ENCODE measurements at regions not wholly inside any gene's neighbourhood (a gene's known extent, or its start where the extent isn't known, plus 50 kb on each side); places are given as distances from the start of the nearest gene placed in this dataset.

- Histone ChIP-seq H3K9ac (ENCODE audit: low read depth, low read length) (no peak overlapping the region), H3K36me3 (ENCODE audit: insufficient read depth, low read depth, low read length) (peaks cover 31% of the 10 kb centered on the region), H3K27me3 (ENCODE audit: insufficient read depth, low read length) (no peaks in the 10 kb centered on the region), H3K27ac (ENCODE audit: low read length) (no peak overlapping the region), H3K9me3 (ENCODE audit: insufficient read depth, low read depth, low read length) (no peaks in the 10 kb centered on the region), H3K4me1 (ENCODE audit: insufficient read depth, low read length) (peaks cover 3% of the 10 kb centered on the region; the same call in 1 of the 2 replicates), H3K4me3 (ENCODE audit: low read length) (no peak overlapping the region)
Observed at GRCh38 chrX:45765767-45766166, 565.1 kb upstream of the DIPK2B start.

GRCh38 chrX:45765281-45765680, 564.6 kb upstream of the DIPK2B start:
- no peak overlapping the region for H3K27ac ChIP-seq (ENCODE audit: low read length)
- no peaks in the 10 kb centered on the region for H3K9me3 ChIP-seq (ENCODE audit: insufficient read depth, low read depth, low read length)
- no peaks in the 10 kb centered on the region for H3K27me3 ChIP-seq (ENCODE audit: insufficient read depth, low read length)
- H3K36me3 ChIP-seq (ENCODE audit: insufficient read depth, low read depth, low read length): peaks cover 33% of the 10 kb centered on the region
- H3K9ac ChIP-seq (ENCODE audit: low read depth, low read length): no peak overlapping the region
- peaks cover 3% of the 10 kb centered on the region; the same call in 1 of the 2 replicates for H3K4me1 ChIP-seq (ENCODE audit: insufficient read depth, low read length)
- H3K4me3 ChIP-seq (ENCODE audit: low read length): no peak overlapping the region

GRCh38 chrX:45762699-45763647, 562.3 kb upstream of the DIPK2B start:
- Histone ChIP-seq H3K27me3 (ENCODE audit: insufficient read depth, low read length) (no peaks in the 10 kb centered on the region), H3K27ac (ENCODE audit: low read length) (no peak overlapping the region), H3K9ac (ENCODE audit: low read depth, low read length) (no peak overlapping the region), H3K4me1 (ENCODE audit: insufficient read depth, low read length) (peaks cover 3% of the 10 kb centered on the region; the same call in 1 of the 2 replicates), H3K36me3 (ENCODE audit: insufficient read depth, low read depth, low read length) (peaks cover 30% of the 10 kb centered on the region), H3K4me3 (ENCODE audit: low read length) (no peak overlapping the region), H3K9me3 (ENCODE audit: insufficient read depth, low read depth, low read length) (no peaks in the 10 kb centered on the region)

- H3K4me1 ChIP-seq (ENCODE audit: insufficient read depth, low read length): peaks cover 3% of the 10 kb centered on the region; the same call in 1 of the 2 replicates
- H3K27me3 ChIP-seq (ENCODE audit: insufficient read depth, low read length): no peaks in the 10 kb centered on the region
- H3K36me3 ChIP-seq (ENCODE audit: insufficient read depth, low read depth, low read length): peaks cover 40% of the 10 kb centered on the region
- no peak overlapping the region for H3K27ac ChIP-seq (ENCODE audit: low read length)
- no peaks in the 10 kb centered on the region for H3K9me3 ChIP-seq (ENCODE audit: insufficient read depth, low read depth, low read length)
- H3K9ac ChIP-seq (ENCODE audit: low read depth, low read length): no peak overlapping the region
- no peak overlapping the region for H3K4me3 ChIP-seq (ENCODE audit: low read length)
Observed at GRCh38 chrX:45761920-45762319, 561.2 kb upstream of the DIPK2B start.

GRCh38 chrX:45760187-45760742, 559.6 kb upstream of the DIPK2B start:
- Histone ChIP-seq H3K27ac (ENCODE audit: low read length) (no peak overlapping the region), H3K9ac (ENCODE audit: low read depth, low read length) (no peak overlapping the region), H3K4me1 (ENCODE audit: insufficient read depth, low read length) (no peaks in the 10 kb centered on the region), H3K36me3 (ENCODE audit: insufficient read depth, low read depth, low read length) (peaks cover 41% of the 10 kb centered on the region), H3K9me3 (ENCODE audit: insufficient read depth, low read depth, low read length) (no peaks in the 10 kb centered on the region), H3K27me3 (ENCODE audit: insufficient read depth, low read length) (no peaks in the 10 kb centered on the region), H3K4me3 (ENCODE audit: low read length) (no peak overlapping the region)

GRCh38 chrX:45758738-45759397, 558.2 kb upstream of the DIPK2B start:
- Histone ChIP-seq H3K27me3 (ENCODE audit: insufficient read depth, low read length) (no peaks in the 10 kb centered on the region), H3K36me3 (ENCODE audit: insufficient read depth, low read depth, low read length) (peaks cover 41% of the 10 kb centered on the region), H3K4me1 (ENCODE audit: insufficient read depth, low read length) (no peaks in the 10 kb centered on the region), H3K9ac (ENCODE audit: low read depth, low read length) (no peak overlapping the region), H3K9me3 (ENCODE audit: insufficient read depth, low read depth, low read length) (no peaks in the 10 kb centered on the region), H3K4me3 (ENCODE audit: low read length) (no peak overlapping the region), H3K27ac (ENCODE audit: low read length) (no peak overlapping the region)

- H3K27me3 ChIP-seq (ENCODE audit: insufficient read depth, low read length): no peaks in the 10 kb centered on the region
- H3K9me3 ChIP-seq (ENCODE audit: insufficient read depth, low read depth, low read length): no peaks in the 10 kb centered on the region
- no peak overlapping the region for H3K9ac ChIP-seq (ENCODE audit: low read depth, low read length)
- no peaks in the 10 kb centered on the region for H3K4me1 ChIP-seq (ENCODE audit: insufficient read depth, low read length)
- peaks cover 41% of the 10 kb centered on the region for H3K36me3 ChIP-seq (ENCODE audit: insufficient read depth, low read depth, low read length)
- no peak overlapping the region for H3K4me3 ChIP-seq (ENCODE audit: low read length)
- no peak overlapping the region for H3K27ac ChIP-seq (ENCODE audit: low read length)
Observed at GRCh38 chrX:45758319-45758718, 557.6 kb upstream of the DIPK2B start.

- no peak overlapping the region for H3K27ac ChIP-seq (ENCODE audit: low read length)
- peaks cover 46% of the 10 kb centered on the region for H3K36me3 ChIP-seq (ENCODE audit: insufficient read depth, low read depth, low read length)
- no peak overlapping the region for H3K4me3 ChIP-seq (ENCODE audit: low read length)
Observed at GRCh38 chrX:45757272-45757671, 556.6 kb upstream of the DIPK2B start.

GRCh38 chrX:45756557-45756956, 555.9 kb upstream of the DIPK2B start:
- H3K4me1 ChIP-seq (ENCODE audit: insufficient read depth, low read length): no peaks in the 10 kb centered on the region
- H3K9me3 ChIP-seq (ENCODE audit: insufficient read depth, low read depth, low read length): no peaks in the 10 kb centered on the region
- H3K27me3 ChIP-seq (ENCODE audit: insufficient read depth, low read length): no peaks in the 10 kb centered on the region
- no peak overlapping the region for H3K27ac ChIP-seq (ENCODE audit: low read length)
- H3K4me3 ChIP-seq (ENCODE audit: low read length): no peak overlapping the region
- H3K36me3 ChIP-seq (ENCODE audit: insufficient read depth, low read depth, low read length): peaks cover 46% of the 10 kb centered on the region
- H3K9ac ChIP-seq (ENCODE audit: low read depth, low read length): no peak overlapping the region

More at GRCh38 chrX:45757272-45757671, 556.6 kb upstream of the DIPK2B start:
- no peak overlapping the region for H3K9ac ChIP-seq (ENCODE audit: low read depth, low read length)
- no peaks in the 10 kb centered on the region for H3K9me3 ChIP-seq (ENCODE audit: insufficient read depth, low read depth, low read length)
- no peaks in the 10 kb centered on the region for H3K4me1 ChIP-seq (ENCODE audit: insufficient read depth, low read length)
- H3K27me3 ChIP-seq (ENCODE audit: insufficient read depth, low read length): no peaks in the 10 kb centered on the region

GRCh38 chrX:45755703-45756102, 555.0 kb upstream of the DIPK2B start:
- H3K9ac ChIP-seq (ENCODE audit: low read depth, low read length): no peak overlapping the region
- no peaks in the 10 kb centered on the region for H3K4me1 ChIP-seq (ENCODE audit: insufficient read depth, low read length)
- no peaks in the 10 kb centered on the region for H3K9me3 ChIP-seq (ENCODE audit: insufficient read depth, low read depth, low read length)
- no peak overlapping the region for H3K4me3 ChIP-seq (ENCODE audit: low read length)
- H3K36me3 ChIP-seq (ENCODE audit: insufficient read depth, low read depth, low read length): peaks cover 50% of the 10 kb centered on the region
- no peak overlapping the region for H3K27ac ChIP-seq (ENCODE audit: low read length)
- H3K27me3 ChIP-seq (ENCODE audit: insufficient read depth, low read length): no peaks in the 10 kb centered on the region

GRCh38 chrX:45751156-45751555, 550.5 kb upstream of the DIPK2B start:
- H3K27ac ChIP-seq (ENCODE audit: low read length): no peak overlapping the region
- H3K9me3 ChIP-seq (ENCODE audit: insufficient read depth, low read depth, low read length): no peaks in the 10 kb centered on the region
- H3K27me3 ChIP-seq (ENCODE audit: insufficient read depth, low read length): no peaks in the 10 kb centered on the region
- no peak overlapping the region for H3K4me3 ChIP-seq (ENCODE audit: low read length)
- no peaks in the 10 kb centered on the region for H3K4me1 ChIP-seq (ENCODE audit: insufficient read depth, low read length)
- H3K36me3 ChIP-seq (ENCODE audit: insufficient read depth, low read depth, low read length): peaks cover 57% of the 10 kb centered on the region
- H3K9ac ChIP-seq (ENCODE audit: low read depth, low read length): no peak overlapping the region
